ENCODE measurements at regions not wholly inside any gene's neighbourhood (a gene's known extent, or its start where the extent isn't known, plus 50 kb on each side); places are given as distances from the start of the nearest gene placed in this dataset.
"Not testable (repeated sequence)": the region's sequence is repeated elsewhere in the genome, so short reads cannot be mapped to it uniquely, and the experiment has no call there.

DNA sequence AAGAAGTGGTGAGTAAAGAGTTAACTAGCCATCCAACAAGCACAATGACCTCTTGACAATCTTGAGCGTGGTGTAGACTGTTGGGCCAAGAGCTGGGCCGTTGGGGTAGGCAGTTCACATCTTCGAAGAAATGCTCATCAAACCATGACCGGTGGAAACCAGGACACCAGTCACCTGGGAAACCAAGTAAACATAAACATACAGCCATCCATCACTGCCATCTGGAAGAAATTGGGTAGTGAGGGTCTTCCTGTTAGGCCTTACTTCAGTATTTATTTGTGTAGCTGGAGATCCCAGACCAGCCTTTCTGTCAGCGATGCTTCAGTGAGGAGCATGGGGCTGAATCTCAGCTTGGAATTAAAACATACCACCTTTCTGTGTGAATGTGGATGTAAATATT lies 108.1 kb upstream of the HAO2 start:
- Histone ChIP-seq H3K9me3 (ENCODE audit: control insufficient read depth, low read length) (no peaks in the 10 kb centered on the region), H3K9ac (no peak overlapping the region), H3K4me1 (no peaks in the 10 kb centered on the region), H2AFZ (no peak overlapping the region), H3K79me2 (no peaks in the 10 kb centered on the region), H3K36me3 (ENCODE audit: control insufficient read depth, insufficient read depth, low read length) (no peaks in the 10 kb centered on the region), H3K4me3 (ENCODE audit: low read depth, low read length) (no peak overlapping the region), H3K27me3 (ENCODE audit: control insufficient read depth, insufficient read depth, low read length) (no peaks in the 10 kb centered on the region), H3K4me2 (ENCODE audit: low read length) (no peak overlapping the region), H3K27ac (no peak overlapping the region)
- TF ChIP-seq, protein P1, sequence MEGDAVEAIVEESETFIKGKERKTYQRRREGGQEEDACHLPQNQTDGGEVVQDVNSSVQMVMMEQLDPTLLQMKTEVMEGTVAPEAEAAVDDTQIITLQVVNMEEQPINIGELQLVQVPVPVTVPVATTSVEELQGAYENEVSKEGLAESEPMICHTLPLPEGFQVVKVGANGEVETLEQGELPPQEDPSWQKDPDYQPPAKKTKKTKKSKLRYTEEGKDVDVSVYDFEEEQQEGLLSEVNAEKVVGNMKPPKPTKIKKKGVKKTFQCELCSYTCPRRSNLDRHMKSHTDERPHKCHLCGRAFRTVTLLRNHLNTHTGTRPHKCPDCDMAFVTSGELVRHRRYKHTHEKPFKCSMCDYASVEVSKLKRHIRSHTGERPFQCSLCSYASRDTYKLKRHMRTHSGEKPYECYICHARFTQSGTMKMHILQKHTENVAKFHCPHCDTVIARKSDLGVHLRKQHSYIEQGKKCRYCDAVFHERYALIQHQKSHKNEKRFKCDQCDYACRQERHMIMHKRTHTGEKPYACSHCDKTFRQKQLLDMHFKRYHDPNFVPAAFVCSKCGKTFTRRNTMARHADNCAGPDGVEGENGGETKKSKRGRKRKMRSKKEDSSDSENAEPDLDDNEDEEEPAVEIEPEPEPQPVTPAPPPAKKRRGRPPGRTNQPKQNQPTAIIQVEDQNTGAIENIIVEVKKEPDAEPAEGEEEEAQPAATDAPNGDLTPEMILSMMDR (IDR thresholded peaks at IDR 0.05): no peak

DNA sequence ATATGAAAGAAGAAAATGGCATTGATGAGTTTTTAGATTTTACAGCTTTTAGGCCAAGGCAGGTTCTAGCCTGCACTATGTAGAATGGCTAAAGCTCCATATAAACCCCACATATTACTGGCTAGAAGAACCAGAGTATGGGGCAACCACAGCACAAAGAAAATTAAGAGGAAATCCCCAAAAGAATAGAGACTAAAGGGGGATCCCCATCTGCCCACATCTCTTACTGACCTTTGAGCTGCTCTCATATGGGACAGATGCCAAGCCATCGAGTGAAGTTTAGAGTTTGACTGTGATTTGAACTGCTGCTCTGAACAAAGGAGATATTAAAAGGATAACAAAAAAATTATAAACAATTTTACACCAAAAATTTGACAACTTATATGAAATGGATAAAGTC lies 102.2 kb upstream of the HAO2 start:
- Histone ChIP-seq H3K9ac (no peak overlapping the region), H3K36me3 (ENCODE audit: control insufficient read depth, insufficient read depth, low read length) (no peaks in the 10 kb centered on the region), H3K27me3 (ENCODE audit: control insufficient read depth, insufficient read depth, low read length) (no peaks in the 10 kb centered on the region), H3K4me3 (ENCODE audit: low read depth, low read length) (no peak overlapping the region), H3K4me2 (ENCODE audit: low read length) (no peak overlapping the region), H3K27ac (no peak overlapping the region), H3K79me2 (no peaks in the 10 kb centered on the region), H3K4me1 (no peaks in the 10 kb centered on the region), H3K9me3 (ENCODE audit: control insufficient read depth, low read length) (no peaks in the 10 kb centered on the region), H2AFZ (no peak overlapping the region)
- TF ChIP-seq, protein P1 (IDR thresholded peaks at IDR 0.05): no peak

GRCh38 chr1:119266858-119267257 lies 101.7 kb upstream of the HAO2 start:
- H3K4me2 ChIP-seq (ENCODE audit: low read length): no peak overlapping the region
- no peaks in the 10 kb centered on the region for H3K36me3 ChIP-seq (ENCODE audit: control insufficient read depth, insufficient read depth, low read length)
- no peaks in the 10 kb centered on the region for H3K4me1 ChIP-seq
- no peak overlapping the region for H3K9ac ChIP-seq
- H3K79me2 ChIP-seq: no peaks in the 10 kb centered on the region
- H3K27me3 ChIP-seq (ENCODE audit: control insufficient read depth, insufficient read depth, low read length): no peaks in the 10 kb centered on the region
- no peak overlapping the region for H2AFZ ChIP-seq
- no peak overlapping the region for H3K4me3 ChIP-seq (ENCODE audit: low read depth, low read length)
- H3K27ac ChIP-seq: no peak overlapping the region
- H3K9me3 ChIP-seq (ENCODE audit: control insufficient read depth, low read length): no peaks in the 10 kb centered on the region
- TF ChIP-seq, protein P1 (IDR thresholded peaks at IDR 0.05): no peak

DNA sequence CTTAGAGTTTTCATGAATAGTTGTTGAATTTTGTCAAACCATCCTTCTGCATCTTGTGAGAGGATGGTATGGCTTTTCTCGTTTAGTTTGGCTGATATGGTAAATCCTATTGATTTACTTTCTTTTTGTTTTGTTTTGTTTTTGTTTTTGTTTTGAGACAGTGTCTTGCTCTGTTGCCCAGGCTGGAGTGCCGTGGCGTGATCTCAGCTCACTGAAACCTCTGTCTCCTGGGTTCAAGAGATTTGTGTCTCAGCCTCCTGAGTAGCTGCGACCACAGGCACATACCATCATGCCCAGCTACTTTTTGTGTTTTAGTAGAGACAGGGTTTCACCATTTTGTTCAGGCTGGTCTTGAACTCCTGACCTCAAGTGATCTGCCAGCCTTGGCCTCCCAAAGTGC lies 101.3 kb upstream of the HAO2 start:
- not testable (repeated sequence) for H2AFZ ChIP-seq; H3K79me2 ChIP-seq; H3K9ac ChIP-seq; H3K36me3 ChIP-seq (ENCODE audit: control insufficient read depth, insufficient read depth, low read length); H3K4me2 ChIP-seq (ENCODE audit: low read length); H3K27ac ChIP-seq; H3K4me1 ChIP-seq; H3K27me3 ChIP-seq (ENCODE audit: control insufficient read depth, insufficient read depth, low read length); H3K4me3 ChIP-seq (ENCODE audit: low read depth, low read length); H3K9me3 ChIP-seq (ENCODE audit: control insufficient read depth, low read length)

GRCh38 chr1:119268879-119269278 lies 99.7 kb upstream of the HAO2 start:
- Histone ChIP-seq H3K4me3 (ENCODE audit: low read depth, low read length) (no peak overlapping the region), H3K27ac (no peak overlapping the region), H3K9ac (no peak overlapping the region), H3K27me3 (ENCODE audit: control insufficient read depth, insufficient read depth, low read length) (no peaks in the 10 kb centered on the region), H3K79me2 (no peaks in the 10 kb centered on the region), H3K4me1 (no peaks in the 10 kb centered on the region), H3K36me3 (ENCODE audit: control insufficient read depth, insufficient read depth, low read length) (no peaks in the 10 kb centered on the region), H3K4me2 (ENCODE audit: low read length) (no peak overlapping the region), H2AFZ (no peak overlapping the region), H3K9me3 (ENCODE audit: control insufficient read depth, low read length) (no peaks in the 10 kb centered on the region)
- TF ChIP-seq, protein P1 (IDR thresholded peaks at IDR 0.05): no peak

Measured in parathyroid adenoma (tissue), 2 donors.